HG02885 (cell line): ENCODE measurements at regions not wholly inside any gene's neighbourhood (a gene's known extent, or its start where the extent isn't known, plus 50 kb on each side); places are given as distances from the start of the nearest gene placed in this dataset.

Source experiments
- ATAC-seq: cut with Tn5 transposase; IDR thresholded peaks from one replicate; pipeline ENCODE4 v1.9.1; 2021; ENCODE audit warnings: mild to moderate bottlenecking; ENCODE audit not compliant: unreplicated experiment, poor library complexity

- peak; percentile 100 for ATAC-seq
These were observed 54.9 kb upstream of the ZNF800 start for GRCh38 chr7:127447326-127447945.

DNA sequence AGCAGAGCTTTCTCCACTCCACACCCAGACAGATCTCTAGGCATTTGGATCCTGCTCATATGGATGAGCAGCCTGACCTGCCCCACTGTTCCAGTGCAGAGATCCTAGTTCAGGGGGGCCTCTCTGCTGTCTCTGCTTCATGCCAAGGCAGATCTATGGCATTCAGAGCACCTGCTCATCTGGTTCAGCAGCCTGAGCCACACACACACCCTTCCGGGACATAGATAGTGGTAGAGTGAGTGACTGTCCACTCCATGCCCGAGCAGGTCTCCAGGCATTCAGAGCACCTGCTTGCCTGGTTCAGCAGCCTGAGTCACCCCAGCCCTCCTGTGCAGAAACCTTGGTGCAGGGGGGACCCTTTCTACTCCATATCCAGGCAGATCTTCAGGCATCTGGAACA, 54.3 kb upstream of the ZNF800 start:
- no peak for ATAC-seq
